Neutrophil (primary cell): ENCODE measurements at regions not wholly inside any gene's neighbourhood (a gene's known extent, or its start where the extent isn't known, plus 50 kb on each side); places are given as distances from the start of the nearest gene placed in this dataset.

Experiments
- H3K27ac ChIP-seq: fragments of 200-600 bp; sonication (generic); 2 replicates; pipeline ENCODE4 v1.5.1; 2016; ENCODE audit warnings: mild to moderate bottlenecking, moderate library complexity
- H3K27me3 ChIP-seq: fragments of 200-600 bp; sonication (generic); 2 replicates; pipeline ENCODE4 v1.6.0; 2016; ENCODE audit warnings: mild to moderate bottlenecking
- H3K36me3 ChIP-seq: fragments of 200-600 bp; sonication (generic); 2 replicates; pipeline ENCODE4 v1.5.1; 2017
- H3K4me1 ChIP-seq, 2 experiments: fragments of 200-600 bp in 1 of 2; sonication (generic) in 1 of 2; 1 replicate in 1 of 2; 2 replicates in 1 of 2; pipeline versions ENCODE4 v1.5.1 to v1.6.1; 2013 to 2016; ENCODE audit warnings: low read depth in 1 of 2, low read length in 1 of 2, mild to moderate bottlenecking in 1 of 2, moderate library complexity in 1 of 2; ENCODE audit not compliant: control insufficient read depth in 1 of 2, insufficient read depth in 1 of 2
- H3K4me3 ChIP-seq, 2 experiments: fragments of 200-600 bp in 1 of 2; sonication (generic) in 1 of 2; 1 replicate in 1 of 2; 2 replicates in 1 of 2; pipeline ENCODE4 v1.5.1; 2013 to 2016; ENCODE audit warnings: low read depth in 1 of 2, low read length in 1 of 2, mild to moderate bottlenecking in 1 of 2, moderate library complexity in 1 of 2
- H3K9me3 ChIP-seq: fragments of 200-600 bp; sonication (generic); 2 replicates; pipeline ENCODE4 v1.5.1; 2016
- TF ChIP-seq, protein P1 (sequence below): fragments of 200-600 bp; sonication (generic); IDR thresholded peaks from 2 replicates; pipeline ENCODE4 v1.5.1; 2016; ENCODE audit warnings: antibody characterized with exemption

GRCh38 chr2:64914735-64915509, 74.3 kb upstream of the SLC1A4 start:
- Histone ChIP-seq H3K4me1 (peaks cover 30 to 31% of the 10 kb centered on the region in 2 experiments), H3K36me3 (no peaks in the 10 kb centered on the region), H3K4me3 (no peak overlapping the region), H3K9me3 (no peaks in the 10 kb centered on the region), H3K27ac (no peak overlapping the region), H3K27me3 (no peaks in the 10 kb centered on the region)
- TF ChIP-seq, protein P1, sequence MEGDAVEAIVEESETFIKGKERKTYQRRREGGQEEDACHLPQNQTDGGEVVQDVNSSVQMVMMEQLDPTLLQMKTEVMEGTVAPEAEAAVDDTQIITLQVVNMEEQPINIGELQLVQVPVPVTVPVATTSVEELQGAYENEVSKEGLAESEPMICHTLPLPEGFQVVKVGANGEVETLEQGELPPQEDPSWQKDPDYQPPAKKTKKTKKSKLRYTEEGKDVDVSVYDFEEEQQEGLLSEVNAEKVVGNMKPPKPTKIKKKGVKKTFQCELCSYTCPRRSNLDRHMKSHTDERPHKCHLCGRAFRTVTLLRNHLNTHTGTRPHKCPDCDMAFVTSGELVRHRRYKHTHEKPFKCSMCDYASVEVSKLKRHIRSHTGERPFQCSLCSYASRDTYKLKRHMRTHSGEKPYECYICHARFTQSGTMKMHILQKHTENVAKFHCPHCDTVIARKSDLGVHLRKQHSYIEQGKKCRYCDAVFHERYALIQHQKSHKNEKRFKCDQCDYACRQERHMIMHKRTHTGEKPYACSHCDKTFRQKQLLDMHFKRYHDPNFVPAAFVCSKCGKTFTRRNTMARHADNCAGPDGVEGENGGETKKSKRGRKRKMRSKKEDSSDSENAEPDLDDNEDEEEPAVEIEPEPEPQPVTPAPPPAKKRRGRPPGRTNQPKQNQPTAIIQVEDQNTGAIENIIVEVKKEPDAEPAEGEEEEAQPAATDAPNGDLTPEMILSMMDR: no peak

DNA sequence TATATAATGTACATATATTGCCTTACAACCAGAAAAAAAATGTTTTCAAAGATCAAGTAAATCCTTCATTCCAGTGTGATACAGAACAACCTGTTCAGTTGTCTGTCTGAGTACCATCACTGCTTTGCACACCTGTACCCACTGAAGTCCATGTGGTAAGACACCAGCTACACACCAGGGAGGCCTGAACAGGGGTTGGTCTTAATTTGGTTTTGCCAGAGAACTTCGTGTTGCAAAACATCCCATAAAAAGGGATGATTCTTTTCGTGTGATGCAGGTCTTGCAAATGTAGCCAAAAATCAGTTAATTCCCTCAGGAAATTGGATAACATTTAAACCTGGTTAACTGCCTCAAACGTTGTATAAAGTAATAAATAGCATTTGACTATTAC, 73.7 kb upstream of the SLC1A4 start:
- TF ChIP-seq, protein P1: no peak
- Histone ChIP-seq H3K4me1 (peaks cover 30 to 31% of the 10 kb centered on the region in 2 experiments), H3K9me3 (no peaks in the 10 kb centered on the region), H3K27me3 (no peaks in the 10 kb centered on the region), H3K4me3 (no peak overlapping the region), H3K36me3 (no peaks in the 10 kb centered on the region), H3K27ac (no peak overlapping the region)

GRCh38 chr2:64918220-64918886, 70.8 kb upstream of the SLC1A4 start:
- no peaks in the 10 kb centered on the region for H3K9me3 ChIP-seq
- peaks cover 22 to 23% of the 10 kb centered on the region in 2 experiments for H3K4me1 ChIP-seq
- H3K27ac ChIP-seq: no peak overlapping the region
- no peaks in the 10 kb centered on the region for H3K36me3 ChIP-seq
- no peaks in the 10 kb centered on the region for H3K27me3 ChIP-seq
- TF ChIP-seq, protein P1: no peak
- H3K4me3 ChIP-seq: peak overlapping the region in 1 of 2 experiments; percentile 51

DNA sequence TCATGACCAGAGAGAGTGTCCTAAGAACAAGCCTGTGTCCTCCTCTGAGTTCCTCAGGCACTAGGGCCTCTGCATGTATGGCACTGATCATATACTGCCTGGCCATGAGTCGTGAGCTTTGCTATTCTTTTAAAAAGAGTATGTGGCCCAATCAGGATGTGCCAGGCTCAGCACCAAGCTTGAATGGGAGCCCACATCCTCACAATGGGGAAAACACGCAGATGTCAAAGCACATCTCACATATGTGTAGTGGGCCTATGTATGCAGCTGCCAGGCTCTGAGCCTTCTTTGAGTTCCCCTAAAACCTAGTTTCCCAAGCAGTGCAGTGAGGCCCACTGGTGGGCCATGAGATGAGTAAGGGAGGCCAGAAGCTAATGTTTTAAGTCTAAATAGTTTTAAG, 69.9 kb upstream of the SLC1A4 start:
- Histone ChIP-seq H3K9me3 (no peaks in the 10 kb centered on the region), H3K4me3 (no peak overlapping the region), H3K27ac (no peak overlapping the region), H3K4me1 (peaks cover 14 to 15% of the 10 kb centered on the region in 2 experiments), H3K27me3 (no peaks in the 10 kb centered on the region), H3K36me3 (no peaks in the 10 kb centered on the region)
- TF ChIP-seq, protein P1: no peak

- Histone ChIP-seq H3K9me3 (no peaks in the 10 kb centered on the region), H3K27me3 (no peaks in the 10 kb centered on the region), H3K4me3 (no peak overlapping the region), H3K27ac (no peak overlapping the region), H3K4me1 (peaks cover 21% of the 10 kb centered on the region in 2 experiments), H3K36me3 (no peaks in the 10 kb centered on the region)
- TF ChIP-seq, protein P1: no peak
Observed at GRCh38 chr2:64922482-64923384, 66.5 kb upstream of the SLC1A4 start.
